ENCODE measurements at regions not wholly inside any gene's neighbourhood (a gene's known extent, or its start where the extent isn't known, plus 50 kb on each side); places are given as distances from the start of the nearest gene placed in this dataset.
"Not testable (repeated sequence)": the region's sequence is repeated elsewhere in the genome, so short reads cannot be mapped to it uniquely, and the experiment has no call there.

DNA sequence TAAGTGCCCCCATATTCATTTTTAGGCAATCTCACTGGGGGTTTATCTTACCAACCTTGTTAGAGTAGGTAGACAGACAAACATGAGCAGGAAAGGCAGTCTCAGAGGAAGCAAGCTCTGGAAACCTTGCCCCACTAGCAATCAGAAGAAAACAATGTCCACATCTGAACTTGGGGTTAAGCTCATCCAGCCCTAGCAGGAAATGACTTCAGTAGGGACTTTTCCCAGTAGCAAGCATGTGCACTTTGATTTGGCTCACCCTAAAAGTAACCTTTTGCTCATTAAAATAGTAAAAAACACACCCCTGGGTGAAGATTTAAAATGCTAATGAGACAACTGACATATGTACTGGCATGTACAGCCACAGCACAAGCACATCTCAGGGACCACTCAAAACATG is 175.5 kb downstream of the AKAIN1 start:
- Histone ChIP-seq H3K27me3 (replicated peaks; ENCODE audit: insufficient read depth, low read depth, low read length, poor library complexity) (no peaks in the 10 kb centered on the region), H3K36me3 (ENCODE audit: insufficient read depth, low read length, poor library complexity, severe bottlenecking) (no peaks in the 10 kb centered on the region), H3K9me3 (ENCODE audit: low read depth, low read length, poor library complexity, severe bottlenecking) (no peaks in the 10 kb centered on the region), H3K27ac (ENCODE audit: low read depth, low read length, poor library complexity, severe bottlenecking) (no peak overlapping the region), H3K4me1 (ENCODE audit: insufficient read depth, low read length, poor library complexity, severe bottlenecking) (no peaks in the 10 kb centered on the region), H3K4me3 (ENCODE audit: low read depth, low read length, poor library complexity, severe bottlenecking) (no peak overlapping the region)
- CTCF ChIA-PET: no interaction called here
- POLR2A ChIA-PET (ENCODE audit: low non-redundant PET): no interaction called here
- intact Hi-C loops (cut with micrococcal nuclease; ENCODE audit: unreplicated experiment): no loop called here
- DNase-seq (ENCODE audit: low spot score): no peak
- no TSS peak for BruUV-seq (replicated peaks)
- no peak for TF ChIP-seq EZH2 (IDR thresholded peaks at IDR 0.05; ENCODE audit: borderline replicate concordance, low read depth, low read length, poor library complexity, severe bottlenecking)
- TF ChIP-seq, protein P1, sequence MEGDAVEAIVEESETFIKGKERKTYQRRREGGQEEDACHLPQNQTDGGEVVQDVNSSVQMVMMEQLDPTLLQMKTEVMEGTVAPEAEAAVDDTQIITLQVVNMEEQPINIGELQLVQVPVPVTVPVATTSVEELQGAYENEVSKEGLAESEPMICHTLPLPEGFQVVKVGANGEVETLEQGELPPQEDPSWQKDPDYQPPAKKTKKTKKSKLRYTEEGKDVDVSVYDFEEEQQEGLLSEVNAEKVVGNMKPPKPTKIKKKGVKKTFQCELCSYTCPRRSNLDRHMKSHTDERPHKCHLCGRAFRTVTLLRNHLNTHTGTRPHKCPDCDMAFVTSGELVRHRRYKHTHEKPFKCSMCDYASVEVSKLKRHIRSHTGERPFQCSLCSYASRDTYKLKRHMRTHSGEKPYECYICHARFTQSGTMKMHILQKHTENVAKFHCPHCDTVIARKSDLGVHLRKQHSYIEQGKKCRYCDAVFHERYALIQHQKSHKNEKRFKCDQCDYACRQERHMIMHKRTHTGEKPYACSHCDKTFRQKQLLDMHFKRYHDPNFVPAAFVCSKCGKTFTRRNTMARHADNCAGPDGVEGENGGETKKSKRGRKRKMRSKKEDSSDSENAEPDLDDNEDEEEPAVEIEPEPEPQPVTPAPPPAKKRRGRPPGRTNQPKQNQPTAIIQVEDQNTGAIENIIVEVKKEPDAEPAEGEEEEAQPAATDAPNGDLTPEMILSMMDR (conservative IDR thresholded peaks at IDR 0.05; ENCODE audit: low read depth, low read length): no peak

DNA sequence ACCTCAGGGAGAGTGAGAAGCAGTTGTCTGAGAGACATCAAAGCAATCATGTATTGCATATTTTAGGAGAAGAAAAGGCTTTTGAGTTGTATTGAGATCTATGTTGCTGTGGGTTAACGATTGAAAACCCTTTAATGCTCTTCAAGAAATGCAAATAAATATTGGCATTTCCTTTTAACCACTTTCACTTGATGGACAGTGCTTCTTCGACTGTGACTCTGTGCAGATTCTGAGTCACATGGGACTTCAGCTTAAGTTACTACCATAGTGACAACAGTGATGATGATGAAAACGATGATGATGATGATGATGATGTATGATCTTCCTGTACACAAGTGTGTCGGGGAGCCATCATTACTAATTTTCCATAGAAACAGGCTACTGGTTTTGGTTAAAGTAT is 181.8 kb downstream of the AKAIN1 start:
- peaks cover 5% of the 10 kb centered on the region for H3K27me3 ChIP-seq (replicated peaks; ENCODE audit: insufficient read depth, low read depth, low read length, poor library complexity)

DNA sequence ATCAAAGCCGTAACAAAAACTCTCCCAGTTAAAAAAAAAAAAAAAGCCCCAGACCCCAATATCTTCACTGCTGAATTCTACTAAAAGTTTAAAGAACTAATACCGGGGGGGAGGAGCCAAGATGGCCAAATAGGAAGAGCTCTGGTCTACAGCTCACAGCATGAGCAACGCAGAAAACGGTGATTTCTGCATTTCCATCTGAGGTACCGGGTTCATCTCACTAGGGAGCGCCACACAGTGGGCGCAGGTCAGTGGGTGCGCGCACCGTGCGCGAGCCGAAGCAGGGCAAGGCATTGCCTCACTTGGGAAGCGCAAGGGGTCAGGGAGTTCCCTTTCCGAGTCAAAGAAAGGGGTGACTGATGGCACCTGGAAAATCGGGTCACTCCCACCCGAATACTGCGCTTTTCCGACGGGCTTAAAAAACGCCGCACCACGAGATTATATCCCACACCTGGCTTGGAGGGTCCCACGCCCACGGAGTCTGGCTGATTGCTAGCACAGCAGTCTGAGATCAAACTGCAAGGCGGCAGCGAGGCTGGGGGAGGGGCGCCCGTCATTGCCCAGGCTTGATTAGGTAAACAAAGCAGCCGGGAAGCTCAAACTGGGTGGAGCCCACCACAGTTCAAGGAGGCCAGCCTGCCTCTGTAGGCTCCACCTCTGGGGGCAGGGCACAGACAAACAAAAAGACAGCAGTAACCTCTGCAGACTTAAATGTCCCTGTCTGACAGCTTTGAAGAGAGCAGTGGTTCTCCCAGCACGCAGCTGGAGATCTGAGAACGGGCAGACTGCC is 192.8 kb downstream of the AKAIN1 start:
- CTCF ChIA-PET; H3K27ac ChIP-seq (ENCODE audit: low read depth, low read length, poor library complexity, severe bottlenecking); POLR2A ChIA-PET (ENCODE audit: low non-redundant PET); H3K9me3 ChIP-seq (ENCODE audit: low read depth, low read length, poor library complexity, severe bottlenecking); BruUV-seq (replicated peaks); intact Hi-C loops (cut with micrococcal nuclease; ENCODE audit: unreplicated experiment); H3K4me1 ChIP-seq (ENCODE audit: insufficient read depth, low read length, poor library complexity, severe bottlenecking); DNase-seq (ENCODE audit: low spot score); H3K36me3 ChIP-seq (ENCODE audit: insufficient read depth, low read length, poor library complexity, severe bottlenecking): not testable (repeated sequence)
- Histone ChIP-seq H3K27me3 (replicated peaks; ENCODE audit: insufficient read depth, low read depth, low read length, poor library complexity) (peaks cover 27% of the 10 kb centered on the region), H3K4me3 (ENCODE audit: low read depth, low read length, poor library complexity, severe bottlenecking) (peak overlapping the region; percentile 23)

More for the DNA sequence above, 181.8 kb downstream of the AKAIN1 start:
- TF ChIP-seq EZH2 (IDR thresholded peaks at IDR 0.05; ENCODE audit: borderline replicate concordance, low read depth, low read length, poor library complexity, severe bottlenecking): no peak
- TF ChIP-seq, protein P1 (conservative IDR thresholded peaks at IDR 0.05; ENCODE audit: low read depth, low read length): no peak
- intact Hi-C loops (cut with micrococcal nuclease; ENCODE audit: unreplicated experiment): no loop called here
- POLR2A ChIA-PET (ENCODE audit: low non-redundant PET): no interaction called here
- DNase-seq (ENCODE audit: low spot score): no peak
- Histone ChIP-seq H3K9me3 (ENCODE audit: low read depth, low read length, poor library complexity, severe bottlenecking) (no peaks in the 10 kb centered on the region), H3K27ac (ENCODE audit: low read depth, low read length, poor library complexity, severe bottlenecking) (no peak overlapping the region), H3K36me3 (ENCODE audit: insufficient read depth, low read length, poor library complexity, severe bottlenecking) (no peaks in the 10 kb centered on the region), H3K4me1 (ENCODE audit: insufficient read depth, low read length, poor library complexity, severe bottlenecking) (no peaks in the 10 kb centered on the region), H3K4me3 (ENCODE audit: low read depth, low read length, poor library complexity, severe bottlenecking) (no peak overlapping the region)
- CTCF ChIA-PET: no interaction called here
- no TSS peak for BruUV-seq (replicated peaks)

DNA sequence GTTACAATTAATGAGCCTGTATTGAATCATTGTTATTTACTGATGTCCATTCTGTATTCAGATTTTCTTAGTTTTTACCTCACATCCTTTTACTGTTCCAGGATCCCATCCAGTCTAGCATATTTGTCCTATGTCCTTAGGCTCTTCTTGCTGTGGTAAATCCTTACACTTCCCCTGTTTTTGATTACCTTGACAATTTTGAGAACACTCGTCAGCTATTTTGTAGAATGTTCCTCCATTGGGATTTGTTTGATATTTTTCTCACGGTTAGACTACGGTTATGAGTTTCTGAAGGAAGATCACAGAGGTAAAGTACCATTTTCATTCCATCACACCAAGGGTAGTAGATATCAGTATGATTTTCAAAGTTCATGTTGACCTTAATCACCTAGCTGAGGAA is 202.3 kb downstream of the AKAIN1 start:
- ChIA-PET CTCF (no interaction called here), POLR2A (ENCODE audit: low non-redundant PET) (no interaction called here)
- no peak overlapping the region for H3K4me3 ChIP-seq (ENCODE audit: low read depth, low read length, poor library complexity, severe bottlenecking)
- peaks cover 34% of the 10 kb centered on the region for H3K27me3 ChIP-seq (replicated peaks; ENCODE audit: insufficient read depth, low read depth, low read length, poor library complexity)
- BruUV-seq (replicated peaks): no TSS peak
- no peaks in the 10 kb centered on the region for H3K36me3 ChIP-seq (ENCODE audit: insufficient read depth, low read length, poor library complexity, severe bottlenecking)
- DNase-seq (ENCODE audit: low spot score): no peak
- H3K27ac ChIP-seq (ENCODE audit: low read depth, low read length, poor library complexity, severe bottlenecking): no peak overlapping the region
- TF ChIP-seq EZH2 (IDR thresholded peaks at IDR 0.05; ENCODE audit: borderline replicate concordance, low read depth, low read length, poor library complexity, severe bottlenecking): no peak
- TF ChIP-seq, protein P1 (conservative IDR thresholded peaks at IDR 0.05; ENCODE audit: low read depth, low read length): no peak
- H3K4me1 ChIP-seq (ENCODE audit: insufficient read depth, low read length, poor library complexity, severe bottlenecking): no peaks in the 10 kb centered on the region
- intact Hi-C loops (cut with micrococcal nuclease; ENCODE audit: unreplicated experiment): no loop called here
- H3K9me3 ChIP-seq (ENCODE audit: low read depth, low read length, poor library complexity, severe bottlenecking): no peaks in the 10 kb centered on the region
